ENCODE measurements at regions not wholly inside any gene's neighbourhood (a gene's known extent, or its start where the extent isn't known, plus 50 kb on each side); places are given as distances from the start of the nearest gene placed in this dataset.
A peak's percentile ranks its signal among the peaks of the same experiment; 100 is the strongest.

GRCh38 chr2:100699131-100699530 is 120.8 kb upstream of the NPAS2 start:
- Mint-ChIP-seq H3K27me3 (ENCODE audit: unreplicated experiment) (peaks cover 42% of the 10 kb centered on the region), H3K9me3 (ENCODE audit: unreplicated experiment) (peaks cover 29% of the 10 kb centered on the region), H3K27ac (ENCODE audit: unreplicated experiment) (no peak overlapping the region), H3K4me3 (ENCODE audit: unreplicated experiment) (no peak overlapping the region), H3K4me1 (ENCODE audit: unreplicated experiment) (no peaks in the 10 kb centered on the region), H3K36me3 (ENCODE audit: unreplicated experiment) (peaks cover 4% of the 10 kb centered on the region)
- peak; percentile 36 for DNase-seq (ENCODE audit: extremely low spot score, unreplicated experiment)
- no peak for TF ChIP-seq CTCF (IDR thresholded peaks at IDR 0.05)

GRCh38 chr2:100702438-100703109 is 117.4 kb upstream of the NPAS2 start:
- DNase-seq (ENCODE audit: extremely low spot score, unreplicated experiment) = peak; percentile 34
- Mint-ChIP-seq H3K4me3 (ENCODE audit: unreplicated experiment) (no peak overlapping the region), H3K36me3 (ENCODE audit: unreplicated experiment) (no peaks in the 10 kb centered on the region), H3K27ac (ENCODE audit: unreplicated experiment) (no peak overlapping the region), H3K27me3 (ENCODE audit: unreplicated experiment) (peaks cover 48% of the 10 kb centered on the region), H3K9me3 (ENCODE audit: unreplicated experiment) (peaks cover 14% of the 10 kb centered on the region), H3K4me1 (ENCODE audit: unreplicated experiment) (no peaks in the 10 kb centered on the region)
- no peak for TF ChIP-seq CTCF (IDR thresholded peaks at IDR 0.05)

GRCh38 chr2:100703213-100703612 is 116.7 kb upstream of the NPAS2 start:
- Mint-ChIP-seq H3K36me3 (ENCODE audit: unreplicated experiment) (no peaks in the 10 kb centered on the region), H3K9me3 (ENCODE audit: unreplicated experiment) (peaks cover 9% of the 10 kb centered on the region), H3K27me3 (ENCODE audit: unreplicated experiment) (peaks cover 43% of the 10 kb centered on the region), H3K4me3 (ENCODE audit: unreplicated experiment) (no peak overlapping the region), H3K4me1 (ENCODE audit: unreplicated experiment) (no peaks in the 10 kb centered on the region), H3K27ac (ENCODE audit: unreplicated experiment) (no peak overlapping the region)
- no peak for TF ChIP-seq CTCF (IDR thresholded peaks at IDR 0.05)
- DNase-seq (ENCODE audit: extremely low spot score, unreplicated experiment) = peak; percentile 5

GRCh38 chr2:100703739-100704138 is 116.2 kb upstream of the NPAS2 start:
- peaks cover 39% of the 10 kb centered on the region for H3K27me3 Mint-ChIP-seq (ENCODE audit: unreplicated experiment)
- H3K4me1 Mint-ChIP-seq (ENCODE audit: unreplicated experiment) = no peaks in the 10 kb centered on the region
- H3K27ac Mint-ChIP-seq (ENCODE audit: unreplicated experiment) = no peak overlapping the region
- H3K4me3 Mint-ChIP-seq (ENCODE audit: unreplicated experiment) = no peak overlapping the region
- TF ChIP-seq CTCF (IDR thresholded peaks at IDR 0.05) = no peak
- DNase-seq (ENCODE audit: extremely low spot score, unreplicated experiment) = peak; percentile 25
- H3K36me3 Mint-ChIP-seq (ENCODE audit: unreplicated experiment) = no peaks in the 10 kb centered on the region
- H3K9me3 Mint-ChIP-seq (ENCODE audit: unreplicated experiment) = peaks cover 5% of the 10 kb centered on the region

GRCh38 chr2:100704156-100704555 is 115.8 kb upstream of the NPAS2 start:
- H3K27ac Mint-ChIP-seq (ENCODE audit: unreplicated experiment) = no peak overlapping the region
- no peaks in the 10 kb centered on the region for H3K36me3 Mint-ChIP-seq (ENCODE audit: unreplicated experiment)
- DNase-seq (ENCODE audit: extremely low spot score, unreplicated experiment) = peak; percentile 48
- peaks cover 39% of the 10 kb centered on the region for H3K27me3 Mint-ChIP-seq (ENCODE audit: unreplicated experiment)
- no peak for TF ChIP-seq CTCF (IDR thresholded peaks at IDR 0.05)
- H3K4me3 Mint-ChIP-seq (ENCODE audit: unreplicated experiment) = no peak overlapping the region
- H3K4me1 Mint-ChIP-seq (ENCODE audit: unreplicated experiment) = no peaks in the 10 kb centered on the region
- H3K9me3 Mint-ChIP-seq (ENCODE audit: unreplicated experiment) = peaks cover 5% of the 10 kb centered on the region

Data from osteocyte (in vitro differentiated cells).